NB4 (cell line): ENCODE measurements at regions not wholly inside any gene's neighbourhood (a gene's known extent, or its start where the extent isn't known, plus 50 kb on each side); places are given as distances from the start of the nearest gene placed in this dataset.

ENCODE experiments used
- DNase-seq: peaks from one replicate; pipeline ENCODE4 v3.0.0; 2010; ENCODE audit warnings: low read depth
- H3K4me3 ChIP-seq: one replicate; pipeline ENCODE4 v1.5.1; 2011; ENCODE audit warnings: mild to moderate bottlenecking, low read depth, low read length, moderate library complexity
- CTCF ChIP-seq: IDR thresholded peaks from one replicate; pipeline ENCODE4 v1.5.1; 2012; ENCODE audit warnings: low read depth, low read length
- MAX ChIP-seq: IDR thresholded peaks from 2 replicates; pipeline ENCODE4 v1.6.1; 2011; ENCODE audit warnings: low read depth, low read length
- MYC ChIP-seq: IDR thresholded peaks from 2 replicates; pipeline ENCODE4 v1.6.1; 2011; ENCODE audit warnings: low read depth, low read length
- POLR2A ChIP-seq: IDR thresholded peaks from 2 replicates; pipeline ENCODE4 v1.6.1; 2011; ENCODE audit warnings: mild to moderate bottlenecking; ENCODE audit not compliant: insufficient read length; ENCODE audit errors: extremely low read depth

- no peak overlapping the region for H3K4me3 ChIP-seq
- no peak for DNase-seq
- TF ChIP-seq POLR2A (no peak), CTCF (no peak), MYC (no peak), MAX (no peak)
Measured at GRCh38 chr1:215380566-215380965, 186.5 kb upstream of the KCTD3 start.

- DNase-seq, result no peak
- no peak overlapping the region for H3K4me3 ChIP-seq
- no peak for TF ChIP-seq MYC
- no peak for TF ChIP-seq MAX
- no peak for TF ChIP-seq CTCF
- TF ChIP-seq POLR2A, result no peak
Measured at GRCh38 chr1:215393476-215393875, 173.6 kb upstream of the KCTD3 start.

- TF ChIP-seq MAX (no peak), MYC (no peak), CTCF (no peak), POLR2A (no peak)
- H3K4me3 ChIP-seq, result no peak overlapping the region
Measured at GRCh38 chr1:215394084-215394991, 172.8 kb upstream of the KCTD3 start.

GRCh38 chr1:215397106-215397505 is 170.0 kb upstream of the KCTD3 start:
- TF ChIP-seq MAX (no peak), MYC (no peak), CTCF (no peak), POLR2A (no peak)
- no peak overlapping the region for H3K4me3 ChIP-seq
- DNase-seq, result no peak

More at GRCh38 chr1:215394084-215394991, 172.8 kb upstream of the KCTD3 start:
- no peak for DNase-seq

- TF ChIP-seq MYC (no peak), POLR2A (no peak), CTCF (no peak), MAX (no peak)
- H3K4me3 ChIP-seq, result no peak overlapping the region
- DNase-seq, result no peak
Measured at GRCh38 chr1:215397843-215398242, 169.3 kb upstream of the KCTD3 start.
